ENCODE measurements at regions not wholly inside any gene's neighbourhood (a gene's known extent, or its start where the extent isn't known, plus 50 kb on each side); places are given as distances from the start of the nearest gene placed in this dataset.
"Not testable (repeated sequence)": the region's sequence is repeated elsewhere in the genome, so short reads cannot be mapped to it uniquely, and the experiment has no call there.

- no peak for DNase-seq (ENCODE audit: low read depth in 2 of 2)
These were observed 311.4 kb downstream of the PDCD6IP start for GRCh38 chr3:34109846-34110245.

GRCh38 chr3:34111361-34111760 is 312.9 kb downstream of the PDCD6IP start:
- DNase-seq (ENCODE audit: low read depth in 2 of 2) = no peak

- DNase-seq (ENCODE audit: low read depth in 2 of 2) = not testable (repeated sequence)
These were observed 313.8 kb downstream of the PDCD6IP start for GRCh38 chr3:34112261-34112660.

- DNase-seq (ENCODE audit: low read depth in 2 of 2) = no peak
These were observed 332.7 kb downstream of the PDCD6IP start for GRCh38 chr3:34131091-34131490.

GRCh38 chr3:34132069-34132692 is 333.8 kb downstream of the PDCD6IP start:
- no peak for DNase-seq (ENCODE audit: low read depth in 2 of 2)

GRCh38 chr3:34139566-34139965 is 341.1 kb downstream of the PDCD6IP start:
- no peak for DNase-seq (ENCODE audit: low read depth in 2 of 2)

GRCh38 chr3:34140616-34141015 is 342.2 kb downstream of the PDCD6IP start:
- no peak for DNase-seq (ENCODE audit: low read depth in 2 of 2)

GRCh38 chr3:34141841-34142337 is 343.5 kb downstream of the PDCD6IP start:
- DNase-seq (ENCODE audit: low read depth in 2 of 2) = no peak

GRCh38 chr3:34145796-34146195 is 347.4 kb downstream of the PDCD6IP start:
- no peak for DNase-seq (ENCODE audit: low read depth in 2 of 2)

- DNase-seq (ENCODE audit: low read depth in 2 of 2) = no peak
These were observed 348.2 kb downstream of the PDCD6IP start for GRCh38 chr3:34146596-34146995.

GRCh38 chr3:34150992-34151391 is 352.6 kb downstream of the PDCD6IP start:
- DNase-seq (ENCODE audit: low read depth in 2 of 2) = no peak

- DNase-seq (ENCODE audit: low read depth in 2 of 2) = no peak
These were observed 354.2 kb downstream of the PDCD6IP start for GRCh38 chr3:34152656-34153055.

GRCh38 chr3:34155108-34155507 is 356.7 kb downstream of the PDCD6IP start:
- no peak for DNase-seq (ENCODE audit: low read depth in 2 of 2)

GRCh38 chr3:34155666-34156065 is 357.2 kb downstream of the PDCD6IP start:
- no peak for DNase-seq (ENCODE audit: low read depth in 2 of 2)

GRCh38 chr3:34157491-34157890 is 359.1 kb downstream of the PDCD6IP start:
- DNase-seq (ENCODE audit: low read depth in 2 of 2) = no peak

- DNase-seq (ENCODE audit: low read depth in 2 of 2) = no peak
These were observed 361.4 kb downstream of the PDCD6IP start for GRCh38 chr3:34159613-34160420.

- DNase-seq (ENCODE audit: low read depth in 2 of 2) = not testable (repeated sequence)
These were observed 371.2 kb downstream of the PDCD6IP start for GRCh38 chr3:34169636-34170035.

GRCh38 chr3:34174740-34175139 is 376.3 kb downstream of the PDCD6IP start:
- no peak for DNase-seq (ENCODE audit: low read depth in 2 of 2)

- no peak for DNase-seq (ENCODE audit: low read depth in 2 of 2)
These were observed 377.3 kb downstream of the PDCD6IP start for GRCh38 chr3:34175636-34176176.

GRCh38 chr3:34176723-34177122 is 378.3 kb downstream of the PDCD6IP start:
- DNase-seq (ENCODE audit: low read depth in 2 of 2) = no peak

GRCh38 chr3:34178415-34178814 is 380.0 kb downstream of the PDCD6IP start:
- no peak for DNase-seq (ENCODE audit: low read depth in 2 of 2)

- DNase-seq (ENCODE audit: low read depth in 2 of 2) = no peak
These were observed 381.3 kb downstream of the PDCD6IP start for GRCh38 chr3:34179716-34180115.

- DNase-seq (ENCODE audit: low read depth in 2 of 2) = no peak
These were observed 382.1 kb downstream of the PDCD6IP start for GRCh38 chr3:34180532-34180931.

Data from activated CD8-positive, alpha-beta memory T cell treated with anti-CD3 and anti-CD28 coated beads for 4 hours (primary cell).